ENCODE measurements at regions not wholly inside any gene's neighbourhood (a gene's known extent, or its start where the extent isn't known, plus 50 kb on each side); places are given as distances from the start of the nearest gene placed in this dataset.
"Not testable (repeated sequence)": the region's sequence is repeated elsewhere in the genome, so short reads cannot be mapped to it uniquely, and the experiment has no call there.

DNA sequence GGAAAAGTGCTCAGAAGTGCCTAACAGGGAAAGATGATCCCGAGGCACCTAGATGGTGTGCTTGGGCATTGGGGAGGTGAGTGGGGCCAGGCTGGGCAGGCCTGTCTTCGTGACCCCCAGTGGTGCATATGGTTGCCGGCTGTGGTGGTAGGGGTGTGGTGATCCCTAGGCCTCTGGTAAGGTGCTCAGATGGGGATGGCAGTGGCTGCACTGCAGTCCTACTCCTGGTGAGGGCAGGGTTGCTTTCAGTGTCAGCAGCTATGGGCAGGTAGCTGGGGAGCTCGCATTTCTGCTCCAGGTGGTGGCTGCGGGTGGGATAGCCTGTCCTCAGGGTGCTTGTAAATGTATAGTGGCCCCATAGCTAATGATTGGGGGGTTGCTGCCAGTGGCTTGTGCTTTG lies 154.0 kb downstream of the RAMP3 start:
- no peak overlapping the region for H3T11ph ChIP-seq (ENCODE audit: low read length)
- no peak overlapping the region for H4K8ac ChIP-seq (replicated peaks; ENCODE audit: insufficient read length, low read depth, low read length)
- H3K4me2 ChIP-seq (ENCODE audit: insufficient read depth, insufficient read length, low read length) = no peak overlapping the region
- H4K91ac ChIP-seq (ENCODE audit: insufficient read length, low read depth, low read length) = no peak overlapping the region
- H2BK15ac ChIP-seq (ENCODE audit: low read depth, low read length) = no peak overlapping the region
- peaks cover 7% of the 10 kb centered on the region for H3K9me3 ChIP-seq (ENCODE audit: control insufficient read depth, low read depth, low read length)
- no peak overlapping the region for H3K9ac ChIP-seq (ENCODE audit: extremely low read depth, insufficient read length, low read length)
- no peak for DNase-seq
- H3K23ac ChIP-seq (ENCODE audit: insufficient read length, low read depth, low read length) = no peak overlapping the region
- no peak overlapping the region for H2AFZ ChIP-seq (ENCODE audit: low read length)
- no peaks in the 10 kb centered on the region for H4K20me1 ChIP-seq (ENCODE audit: control insufficient read depth, insufficient read depth, insufficient read length)
- no peaks in the 10 kb centered on the region for H3K4me1 ChIP-seq (ENCODE audit: insufficient read depth, low read length)
- no peak overlapping the region for H2BK12ac ChIP-seq (ENCODE audit: insufficient read length, low read depth, low read length)
- H3K27ac ChIP-seq (ENCODE audit: insufficient read length, low read depth, low read length) = no peak overlapping the region
- WGBS (ENCODE audit: extremely low coverage, insufficient read length, low lambda C conversion rate) = no CpG with 5 or more reads among the region's 5 CpGs
- no peak overlapping the region for H3K27ac Mint-ChIP-seq
- no peaks in the 10 kb centered on the region for H3K79me1 ChIP-seq (ENCODE audit: insufficient read depth, low read depth, low read length, poor library complexity, severe bottlenecking)
- no peaks in the 10 kb centered on the region for H3K27me3 ChIP-seq (ENCODE audit: insufficient read depth, low read length)
- H2BK20ac ChIP-seq (ENCODE audit: low read depth, low read length, poor library complexity, severe bottlenecking) = no peak overlapping the region
- H3K36me3 Mint-ChIP-seq (ENCODE audit: insufficient read depth in 1 of 3, low read depth in 3 of 3) = peaks cover 14 to 25% (median 18%) of the 10 kb centered on the region in 3 experiments
- peaks cover 52 to 56% of the 10 kb centered on the region in 2 experiments for H3K9me3 Mint-ChIP-seq
- no peaks in the 10 kb centered on the region for H3K79me2 ChIP-seq (ENCODE audit: insufficient read depth, low read length)
- H3K14ac ChIP-seq (ENCODE audit: insufficient read depth, low read length) = no peak overlapping the region
- no peak overlapping the region for H2AK5ac ChIP-seq (ENCODE audit: insufficient read length, low read length)
- no peaks in the 10 kb centered on the region for H3K4me1 Mint-ChIP-seq
- no peaks in the 10 kb centered on the region for H3K23me2 ChIP-seq (ENCODE audit: insufficient read length, low read depth, low read length, poor library complexity, severe bottlenecking)
- H4K5ac ChIP-seq (ENCODE audit: insufficient read length, low read depth, low read length) = no peak overlapping the region
- H2BK120ac ChIP-seq (ENCODE audit: low read depth, low read length, poor library complexity, severe bottlenecking) = no peak overlapping the region
- H3K18ac ChIP-seq (ENCODE audit: insufficient read length, low read depth, low read length) = no peak overlapping the region
- H3K56ac ChIP-seq (ENCODE audit: insufficient read length, low read depth, low read length) = no peak overlapping the region
- TF ChIP-seq, protein P1, sequence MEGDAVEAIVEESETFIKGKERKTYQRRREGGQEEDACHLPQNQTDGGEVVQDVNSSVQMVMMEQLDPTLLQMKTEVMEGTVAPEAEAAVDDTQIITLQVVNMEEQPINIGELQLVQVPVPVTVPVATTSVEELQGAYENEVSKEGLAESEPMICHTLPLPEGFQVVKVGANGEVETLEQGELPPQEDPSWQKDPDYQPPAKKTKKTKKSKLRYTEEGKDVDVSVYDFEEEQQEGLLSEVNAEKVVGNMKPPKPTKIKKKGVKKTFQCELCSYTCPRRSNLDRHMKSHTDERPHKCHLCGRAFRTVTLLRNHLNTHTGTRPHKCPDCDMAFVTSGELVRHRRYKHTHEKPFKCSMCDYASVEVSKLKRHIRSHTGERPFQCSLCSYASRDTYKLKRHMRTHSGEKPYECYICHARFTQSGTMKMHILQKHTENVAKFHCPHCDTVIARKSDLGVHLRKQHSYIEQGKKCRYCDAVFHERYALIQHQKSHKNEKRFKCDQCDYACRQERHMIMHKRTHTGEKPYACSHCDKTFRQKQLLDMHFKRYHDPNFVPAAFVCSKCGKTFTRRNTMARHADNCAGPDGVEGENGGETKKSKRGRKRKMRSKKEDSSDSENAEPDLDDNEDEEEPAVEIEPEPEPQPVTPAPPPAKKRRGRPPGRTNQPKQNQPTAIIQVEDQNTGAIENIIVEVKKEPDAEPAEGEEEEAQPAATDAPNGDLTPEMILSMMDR (conservative IDR thresholded peaks at IDR 0.05) = no peak; the same call in 2 of the 3 replicates
- no peak overlapping the region for H3K4ac ChIP-seq (ENCODE audit: low read depth, low read length)
- no peak overlapping the region for H2BK5ac ChIP-seq (ENCODE audit: insufficient read length, low read length)
- H3K27me3 Mint-ChIP-seq (ENCODE audit: low read depth) = peaks cover 4% of the 10 kb centered on the region
- no peak overlapping the region for H3K4me3 Mint-ChIP-seq

DNA sequence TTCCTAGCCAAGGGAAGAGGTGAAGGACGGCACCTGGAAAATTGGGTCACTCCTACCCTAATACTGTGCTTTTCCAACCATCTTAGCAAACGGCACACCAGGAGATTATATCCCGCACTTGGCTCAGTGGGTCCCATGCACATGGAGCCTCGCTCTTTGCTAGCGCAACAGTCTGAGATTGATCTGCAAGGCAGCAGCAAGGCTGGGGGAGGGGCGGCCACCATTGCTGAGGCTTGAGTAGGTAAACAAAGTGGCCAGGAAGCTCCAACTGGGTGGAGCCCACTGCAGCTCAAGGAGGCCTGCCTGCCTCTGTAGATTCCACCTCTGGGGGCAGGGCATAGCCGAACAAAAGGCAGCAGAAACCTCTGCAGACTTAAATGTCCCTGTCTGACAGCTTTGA lies 157.9 kb downstream of the RAMP3 start:
- H3K56ac ChIP-seq (ENCODE audit: insufficient read length, low read depth, low read length); H4K20me1 ChIP-seq (ENCODE audit: control insufficient read depth, insufficient read depth, insufficient read length); H3K9ac ChIP-seq (ENCODE audit: extremely low read depth, insufficient read length, low read length); H3K27ac Mint-ChIP-seq; H3T11ph ChIP-seq (ENCODE audit: low read length); H3K79me2 ChIP-seq (ENCODE audit: insufficient read depth, low read length); H2BK5ac ChIP-seq (ENCODE audit: insufficient read length, low read length); H2AK5ac ChIP-seq (ENCODE audit: insufficient read length, low read length); DNase-seq; H4K91ac ChIP-seq (ENCODE audit: insufficient read length, low read depth, low read length); H3K4me1 ChIP-seq (ENCODE audit: insufficient read depth, low read length); H3K4me2 ChIP-seq (ENCODE audit: insufficient read depth, insufficient read length, low read length); H3K4me3 Mint-ChIP-seq; H2BK20ac ChIP-seq (ENCODE audit: low read depth, low read length, poor library complexity, severe bottlenecking); H3K4me1 Mint-ChIP-seq; H3K23ac ChIP-seq (ENCODE audit: insufficient read length, low read depth, low read length); H3K18ac ChIP-seq (ENCODE audit: insufficient read length, low read depth, low read length); H2BK120ac ChIP-seq (ENCODE audit: low read depth, low read length, poor library complexity, severe bottlenecking); H2AFZ ChIP-seq (ENCODE audit: low read length); H2BK12ac ChIP-seq (ENCODE audit: insufficient read length, low read depth, low read length); H3K27ac ChIP-seq (ENCODE audit: insufficient read length, low read depth, low read length); H2BK15ac ChIP-seq (ENCODE audit: low read depth, low read length); H3K9me3 ChIP-seq (ENCODE audit: control insufficient read depth, low read depth, low read length); H4K8ac ChIP-seq (replicated peaks; ENCODE audit: insufficient read length, low read depth, low read length); H3K79me1 ChIP-seq (ENCODE audit: insufficient read depth, low read depth, low read length, poor library complexity, severe bottlenecking); H3K14ac ChIP-seq (ENCODE audit: insufficient read depth, low read length); H3K4ac ChIP-seq (ENCODE audit: low read depth, low read length); H4K5ac ChIP-seq (ENCODE audit: insufficient read length, low read depth, low read length); H3K27me3 ChIP-seq (ENCODE audit: insufficient read depth, low read length); H3K23me2 ChIP-seq (ENCODE audit: insufficient read length, low read depth, low read length, poor library complexity, severe bottlenecking): not testable (repeated sequence)
- peaks cover 55 to 66% of the 10 kb centered on the region in 2 experiments for H3K9me3 Mint-ChIP-seq
- no CpG with 5 or more reads among the region's 7 CpGs for WGBS (ENCODE audit: extremely low coverage, insufficient read length, low lambda C conversion rate)
- H3K36me3 Mint-ChIP-seq (ENCODE audit: insufficient read depth in 1 of 3, low read depth in 3 of 3) = peaks cover 11 to 21% (median 18%) of the 10 kb centered on the region in 3 experiments
- peaks cover 11% of the 10 kb centered on the region for H3K27me3 Mint-ChIP-seq (ENCODE audit: low read depth)
